ENCODE measurements at regions not wholly inside any gene's neighbourhood (a gene's known extent, or its start where the extent isn't known, plus 50 kb on each side); places are given as distances from the start of the nearest gene placed in this dataset.

- no peak overlapping the region for H3K27ac ChIP-seq
- TF ChIP-seq ZFX (IDR thresholded peaks at IDR 0.05) (no peak), CTCF (conservative IDR thresholded peaks at IDR 0.05) (no peak)
Measured at GRCh38 chr1:182191381-182192115, 130.0 kb upstream of the ZNF648 start.

DNA sequence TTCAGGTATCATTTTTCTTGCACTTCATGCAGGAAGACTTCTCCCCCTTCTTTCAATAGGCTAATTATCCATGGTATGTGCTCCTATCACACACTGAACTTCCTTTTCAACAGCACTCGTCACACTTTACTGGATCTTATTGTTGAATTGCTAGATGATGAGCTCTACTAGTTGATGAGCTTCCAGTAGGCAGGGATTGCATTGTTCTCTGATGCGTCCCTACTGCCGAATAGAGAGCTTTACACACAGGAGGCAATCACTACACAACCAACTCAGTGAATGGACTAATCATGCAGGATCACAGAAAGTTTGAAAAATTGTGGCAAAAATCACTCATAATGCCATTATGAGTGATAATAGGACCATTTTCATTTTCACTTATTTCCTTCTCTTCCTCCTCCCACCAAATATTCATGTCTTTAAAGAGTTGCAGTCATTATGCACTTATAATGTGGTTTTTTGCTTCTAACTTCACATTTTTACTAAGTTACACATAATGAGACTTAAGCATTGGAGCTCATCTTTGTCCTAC lies 128.1 kb upstream of the ZNF648 start:
- TF ChIP-seq CTCF (conservative IDR thresholded peaks at IDR 0.05) (no peak), ZFX (IDR thresholded peaks at IDR 0.05) (no peak)
- H3K27ac ChIP-seq, result no peak overlapping the region

GRCh38 chr1:182186757-182187146 lies 125.2 kb upstream of the ZNF648 start:
- TF ChIP-seq ZFX (IDR thresholded peaks at IDR 0.05) (no peak), CTCF (conservative IDR thresholded peaks at IDR 0.05) (no peak)
- H3K27ac ChIP-seq, result no peak overlapping the region

GRCh38 chr1:182185842-182186756 lies 124.6 kb upstream of the ZNF648 start:
- TF ChIP-seq ZFX (IDR thresholded peaks at IDR 0.05), result no peak
- TF ChIP-seq CTCF (conservative IDR thresholded peaks at IDR 0.05), result no peak
- no peak overlapping the region for H3K27ac ChIP-seq

DNA sequence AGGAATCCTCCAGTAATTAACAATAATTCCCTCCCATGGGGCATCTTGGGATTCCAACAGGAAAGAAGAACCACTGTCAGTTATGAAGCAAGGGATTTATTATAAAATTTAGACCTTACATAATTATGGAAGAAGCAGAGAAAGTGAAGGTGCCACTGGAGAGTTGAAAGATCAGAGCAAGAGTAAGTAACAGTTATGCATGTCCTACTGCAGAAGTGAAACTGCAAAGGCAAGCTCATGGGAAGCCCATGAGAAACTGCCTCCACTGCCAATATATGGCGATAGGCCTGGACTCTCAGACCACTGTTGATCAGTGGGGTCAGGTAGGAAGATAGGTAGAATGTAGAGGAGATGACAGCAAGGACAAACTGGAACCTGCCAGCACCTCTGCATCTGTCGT lies 123.6 kb upstream of the ZNF648 start:
- TF ChIP-seq CTCF (conservative IDR thresholded peaks at IDR 0.05) (no peak), ZFX (IDR thresholded peaks at IDR 0.05) (no peak)
- H3K27ac ChIP-seq, result no peak overlapping the region

DNA sequence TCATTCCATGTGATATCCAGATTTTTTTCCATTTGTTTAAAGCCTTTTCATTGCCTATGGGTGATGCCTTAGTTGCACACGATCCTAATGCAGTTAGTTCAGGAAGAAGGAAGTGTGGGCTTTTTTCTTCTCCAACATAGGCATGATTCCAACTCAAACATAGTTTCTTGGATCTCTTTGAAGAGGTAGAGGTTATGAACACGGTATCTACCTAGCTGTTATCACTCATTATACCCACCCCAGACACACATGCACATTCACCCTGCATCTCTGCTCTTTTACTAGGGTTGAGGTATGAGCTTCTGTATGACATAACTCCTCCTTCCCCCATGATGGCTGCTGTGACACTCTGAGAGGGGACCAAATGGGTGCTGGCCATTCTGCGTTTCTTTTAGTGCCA lies 122.1 kb upstream of the ZNF648 start:
- TF ChIP-seq CTCF (conservative IDR thresholded peaks at IDR 0.05) (no peak), ZFX (IDR thresholded peaks at IDR 0.05) (no peak)
- peak overlapping the region; percentile 50; the same call in 1 of the 2 replicates for H3K27ac ChIP-seq

- H3K27ac ChIP-seq, result no peak overlapping the region
- no peak for TF ChIP-seq ZFX (IDR thresholded peaks at IDR 0.05)
- TF ChIP-seq CTCF (conservative IDR thresholded peaks at IDR 0.05), result no peak
Measured at GRCh38 chr1:182182311-182182710, 120.8 kb upstream of the ZNF648 start.
